ENCODE measurements at regions not wholly inside any gene's neighbourhood (a gene's known extent, or its start where the extent isn't known, plus 50 kb on each side); places are given as distances from the start of the nearest gene placed in this dataset.
"Not testable (repeated sequence)": the region's sequence is repeated elsewhere in the genome, so short reads cannot be mapped to it uniquely, and the experiment has no call there.

- Mint-ChIP-seq H3K9me3 (peaks cover 32% of the 10 kb centered on the region), H3K27me3 (peaks cover 1% of the 10 kb centered on the region), H3K4me1 (ENCODE audit: low read depth) (no peaks in the 10 kb centered on the region), H3K36me3 (ENCODE audit: low read depth) (no peaks in the 10 kb centered on the region), H3K27ac (no peak overlapping the region), H3K4me3 (no peak overlapping the region)
- intact Hi-C loops (cut with micrococcal nuclease) = no loop called here
Observed at GRCh38 chr2:105669384-105669891, 75.3 kb upstream of the NCK2 start.

DNA sequence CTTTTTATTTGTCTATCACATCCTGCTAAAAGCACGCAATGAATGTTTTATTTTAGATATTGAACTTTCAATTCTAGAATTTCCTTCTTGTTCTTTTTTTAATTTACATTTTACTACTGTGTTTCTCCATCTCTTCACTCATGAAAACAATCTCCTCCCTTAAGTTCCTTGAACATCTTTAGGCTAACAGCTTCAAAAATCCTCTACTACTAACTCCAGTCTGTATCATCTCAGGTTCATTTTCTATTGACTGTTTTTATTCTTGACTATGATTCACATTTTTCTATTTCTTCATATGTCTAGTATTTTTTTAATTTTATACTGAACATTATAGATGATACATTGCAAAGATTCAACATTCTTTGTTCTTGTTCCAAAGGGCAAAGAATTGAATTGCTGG, 79.2 kb upstream of the NCK2 start:
- H3K4me1 Mint-ChIP-seq (ENCODE audit: low read depth) = no peaks in the 10 kb centered on the region
- intact Hi-C loops (cut with micrococcal nuclease) = no loop called here
- peaks cover 1% of the 10 kb centered on the region for H3K27me3 Mint-ChIP-seq
- H3K9me3 Mint-ChIP-seq = peaks cover 32% of the 10 kb centered on the region
- H3K36me3 Mint-ChIP-seq (ENCODE audit: low read depth) = no peaks in the 10 kb centered on the region
- no peak overlapping the region for H3K4me3 Mint-ChIP-seq
- H3K27ac Mint-ChIP-seq = no peak overlapping the region

DNA sequence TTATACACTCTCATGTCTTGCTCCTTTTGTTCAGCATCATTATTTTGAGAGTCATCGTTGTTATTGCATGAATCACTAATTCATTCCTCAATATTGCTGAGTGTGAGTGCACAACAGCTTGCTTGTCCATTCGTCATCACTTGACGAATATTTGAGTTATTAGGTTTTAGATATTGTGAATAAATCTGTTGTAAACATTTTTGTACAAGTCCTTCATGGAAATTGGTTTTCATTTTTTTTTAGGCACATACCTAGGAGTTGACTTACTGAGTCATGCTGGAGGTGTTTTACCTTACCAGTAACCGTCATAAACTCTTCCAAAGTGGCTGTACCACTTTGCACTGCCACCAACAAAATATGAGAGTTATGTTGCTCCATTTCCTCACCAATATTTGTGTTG, 84.2 kb upstream of the NCK2 start:
- intact Hi-C loops (cut with micrococcal nuclease) = no loop called here
- Mint-ChIP-seq H3K9me3 (peaks cover 19% of the 10 kb centered on the region), H3K36me3 (ENCODE audit: low read depth) (no peaks in the 10 kb centered on the region), H3K4me3 (no peak overlapping the region), H3K4me1 (ENCODE audit: low read depth) (no peaks in the 10 kb centered on the region), H3K27me3 (peaks cover 1% of the 10 kb centered on the region), H3K27ac (no peak overlapping the region)

DNA sequence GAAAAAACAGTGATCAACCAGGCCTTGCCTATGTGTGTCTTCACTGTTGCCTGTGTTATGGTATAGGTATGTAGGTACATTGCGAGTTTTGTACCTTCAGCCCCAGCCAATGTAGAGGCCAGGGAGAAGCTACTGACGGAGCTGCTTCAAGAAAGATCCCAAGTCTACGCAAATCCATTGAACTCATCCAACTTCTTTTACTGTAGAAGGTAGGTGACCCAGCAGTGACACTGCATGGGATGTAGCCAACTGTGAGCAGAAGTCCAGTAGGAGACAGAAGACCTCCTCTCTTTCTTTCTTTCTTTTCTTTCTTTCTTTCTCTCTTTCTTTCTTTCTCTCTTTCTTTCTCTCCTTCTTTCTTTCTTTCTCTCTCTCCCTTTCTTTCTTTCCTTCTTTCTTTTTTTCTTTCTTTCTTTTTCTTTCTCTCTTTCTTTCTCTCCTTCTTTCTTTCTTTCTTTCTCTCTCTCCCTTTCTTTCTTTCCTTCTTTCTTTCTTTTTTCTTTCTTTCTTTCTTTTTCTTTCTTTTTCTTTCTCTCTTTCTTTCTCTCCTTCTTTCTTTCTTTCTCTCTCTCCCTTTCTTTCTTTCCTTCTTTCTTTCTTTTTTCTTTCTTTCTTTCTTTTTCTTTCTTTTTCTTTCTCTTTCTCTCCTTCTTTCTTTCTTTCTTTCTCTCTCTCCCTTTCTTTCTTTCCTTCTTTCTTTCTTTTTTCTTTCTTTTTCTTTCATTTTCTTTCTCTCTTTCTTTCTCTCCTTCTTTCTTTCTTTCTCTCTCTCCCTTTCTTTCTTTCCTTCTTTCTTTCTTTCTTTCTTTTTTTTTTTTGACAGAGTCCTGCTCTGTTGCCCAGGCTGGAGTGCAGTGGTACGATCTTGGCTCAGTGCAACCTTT, 88.7 kb upstream of the NCK2 start:
- intact Hi-C loops (cut with micrococcal nuclease); H3K4me3 Mint-ChIP-seq; H3K27me3 Mint-ChIP-seq; H3K36me3 Mint-ChIP-seq (ENCODE audit: low read depth); H3K27ac Mint-ChIP-seq; H3K4me1 Mint-ChIP-seq (ENCODE audit: low read depth): not testable (repeated sequence)
- H3K9me3 Mint-ChIP-seq = peaks cover 11% of the 10 kb centered on the region

DNA sequence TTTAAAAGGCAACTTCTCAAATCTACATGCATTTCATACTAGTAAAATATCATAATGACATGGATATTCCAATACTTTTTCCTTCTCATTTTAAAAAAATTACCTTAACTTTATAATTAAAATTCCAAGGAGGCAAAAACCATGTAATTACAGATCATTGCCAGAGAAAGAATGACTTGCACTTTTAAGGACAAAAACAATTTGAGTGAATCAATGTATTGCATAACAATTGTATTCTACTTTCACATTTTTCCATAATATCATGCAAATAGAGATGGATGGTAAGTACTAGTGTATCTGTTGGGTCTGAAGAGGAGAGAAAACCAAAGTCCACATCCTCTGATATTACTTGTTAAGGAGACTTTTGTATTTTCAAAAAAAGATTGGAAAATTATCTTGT, 89.5 kb upstream of the NCK2 start:
- H3K9me3 Mint-ChIP-seq = peaks cover 11% of the 10 kb centered on the region
- no peak overlapping the region for H3K4me3 Mint-ChIP-seq
- H3K27me3 Mint-ChIP-seq = no peaks in the 10 kb centered on the region
- H3K27ac Mint-ChIP-seq = no peak overlapping the region
- intact Hi-C loops (cut with micrococcal nuclease) = no loop called here
- no peaks in the 10 kb centered on the region for H3K4me1 Mint-ChIP-seq (ENCODE audit: low read depth)
- no peaks in the 10 kb centered on the region for H3K36me3 Mint-ChIP-seq (ENCODE audit: low read depth)

GRCh38 chr2:105654474-105655004, 90.2 kb upstream of the NCK2 start:
- intact Hi-C loops (cut with micrococcal nuclease) = no loop called here
- H3K27me3 Mint-ChIP-seq = no peaks in the 10 kb centered on the region
- H3K4me1 Mint-ChIP-seq (ENCODE audit: low read depth) = no peaks in the 10 kb centered on the region
- no peak overlapping the region for H3K4me3 Mint-ChIP-seq
- no peaks in the 10 kb centered on the region for H3K36me3 Mint-ChIP-seq (ENCODE audit: low read depth)
- H3K9me3 Mint-ChIP-seq = peaks cover 11% of the 10 kb centered on the region
- no peak overlapping the region for H3K27ac Mint-ChIP-seq

DNA sequence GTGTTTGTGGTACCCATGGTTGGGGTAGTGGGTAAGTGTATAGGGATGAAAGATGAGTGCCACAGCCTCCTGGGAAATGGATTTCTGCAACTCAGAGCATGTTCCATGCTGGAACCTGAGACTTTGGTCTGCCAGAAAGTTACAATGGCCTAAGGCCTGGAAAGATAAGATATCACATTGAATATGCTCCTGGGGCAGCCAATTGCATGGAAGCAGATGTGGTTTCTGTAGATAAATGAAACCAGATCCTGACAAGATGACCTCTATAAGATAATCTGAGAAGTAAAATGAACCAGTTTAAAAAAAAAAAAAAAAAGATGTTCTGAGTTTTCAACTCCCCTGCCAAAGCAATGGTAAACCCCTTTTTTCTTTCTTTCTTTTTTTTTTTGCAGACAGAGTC, 91.4 kb upstream of the NCK2 start:
- Mint-ChIP-seq H3K27me3 (no peaks in the 10 kb centered on the region), H3K27ac (no peak overlapping the region), H3K36me3 (ENCODE audit: low read depth) (no peaks in the 10 kb centered on the region), H3K4me1 (ENCODE audit: low read depth) (no peaks in the 10 kb centered on the region), H3K4me3 (no peak overlapping the region), H3K9me3 (peaks cover 1% of the 10 kb centered on the region)
- intact Hi-C loops (cut with micrococcal nuclease) = no loop called here

DNA sequence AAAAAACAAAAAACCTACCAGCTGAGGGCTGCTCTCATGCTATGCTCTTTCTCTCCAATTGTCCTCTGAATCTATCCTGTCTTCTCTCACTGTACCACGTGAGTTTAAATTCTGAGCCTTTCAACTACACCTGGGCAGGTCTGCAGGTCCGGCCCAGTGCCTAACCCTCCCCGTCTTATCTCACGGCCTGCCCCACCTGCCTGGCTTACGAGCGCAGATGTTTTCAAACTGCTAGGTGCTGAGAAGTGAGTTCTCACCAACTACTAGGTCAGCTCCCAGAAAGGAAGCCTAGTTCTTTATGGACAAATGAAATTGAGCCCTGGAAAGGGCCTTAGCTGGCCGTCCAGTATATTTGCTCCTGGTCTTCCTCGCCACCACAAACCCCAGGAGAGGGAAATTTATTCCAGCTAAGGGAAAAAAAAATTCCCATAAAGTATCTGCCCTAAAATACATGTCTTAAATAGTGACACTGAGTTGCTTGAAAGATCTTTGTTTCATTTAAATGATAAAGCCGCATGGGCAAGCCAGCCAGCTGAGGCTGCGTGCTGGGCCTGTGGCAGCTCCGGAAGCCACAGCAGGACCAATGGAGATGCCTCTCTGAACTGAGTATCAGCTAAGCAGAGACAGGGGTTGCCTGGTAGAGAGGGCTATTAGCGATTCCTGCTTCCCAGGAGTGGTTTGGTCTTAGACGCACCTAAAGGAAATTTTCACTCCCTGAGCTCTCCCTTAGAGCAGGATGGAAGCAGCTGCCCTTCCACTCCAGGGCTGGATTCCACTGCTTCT, 92.5 kb upstream of the NCK2 start:
- H3K4me1 Mint-ChIP-seq (ENCODE audit: low read depth) = no peaks in the 10 kb centered on the region
- no peak overlapping the region for H3K27ac Mint-ChIP-seq
- no peaks in the 10 kb centered on the region for H3K9me3 Mint-ChIP-seq
- H3K36me3 Mint-ChIP-seq (ENCODE audit: low read depth) = no peaks in the 10 kb centered on the region
- intact Hi-C loops (cut with micrococcal nuclease) = no loop called here
- no peak overlapping the region for H3K4me3 Mint-ChIP-seq
- no peaks in the 10 kb centered on the region for H3K27me3 Mint-ChIP-seq

GRCh38 chr2:105649534-105649933, 95.2 kb upstream of the NCK2 start:
- no peaks in the 10 kb centered on the region for H3K36me3 Mint-ChIP-seq (ENCODE audit: low read depth)
- H3K27ac Mint-ChIP-seq = no peak overlapping the region
- no peaks in the 10 kb centered on the region for H3K9me3 Mint-ChIP-seq
- H3K27me3 Mint-ChIP-seq = no peaks in the 10 kb centered on the region
- H3K4me3 Mint-ChIP-seq = no peak overlapping the region
- no peaks in the 10 kb centered on the region for H3K4me1 Mint-ChIP-seq (ENCODE audit: low read depth)
- intact Hi-C loops (cut with micrococcal nuclease) = no loop called here

DNA sequence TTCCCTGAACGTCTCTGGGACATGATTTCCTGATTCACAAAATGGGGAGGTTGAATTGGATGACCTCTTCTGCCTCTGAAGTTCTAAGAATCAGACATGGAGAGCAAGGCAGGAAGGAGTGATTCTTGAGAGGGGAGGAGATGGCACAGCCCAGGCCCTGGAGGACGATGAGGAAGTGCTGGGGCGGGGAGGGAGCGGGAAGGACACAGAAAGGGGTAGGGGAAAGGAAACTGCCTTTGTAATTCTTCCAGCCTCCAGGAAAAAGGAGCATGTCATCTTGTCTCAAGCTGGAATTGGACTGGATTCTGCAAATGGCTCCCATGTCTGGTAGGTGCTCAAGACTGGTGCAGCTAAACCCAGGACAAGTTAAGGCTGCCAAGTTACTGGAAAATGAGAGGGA, 97.0 kb upstream of the NCK2 start:
- Mint-ChIP-seq H3K4me1 (ENCODE audit: low read depth) (no peaks in the 10 kb centered on the region), H3K36me3 (ENCODE audit: low read depth) (no peaks in the 10 kb centered on the region), H3K27ac (no peak overlapping the region), H3K9me3 (no peaks in the 10 kb centered on the region), H3K27me3 (no peaks in the 10 kb centered on the region), H3K4me3 (no peak overlapping the region)
- intact Hi-C loops (cut with micrococcal nuclease) = no loop called here

DNA sequence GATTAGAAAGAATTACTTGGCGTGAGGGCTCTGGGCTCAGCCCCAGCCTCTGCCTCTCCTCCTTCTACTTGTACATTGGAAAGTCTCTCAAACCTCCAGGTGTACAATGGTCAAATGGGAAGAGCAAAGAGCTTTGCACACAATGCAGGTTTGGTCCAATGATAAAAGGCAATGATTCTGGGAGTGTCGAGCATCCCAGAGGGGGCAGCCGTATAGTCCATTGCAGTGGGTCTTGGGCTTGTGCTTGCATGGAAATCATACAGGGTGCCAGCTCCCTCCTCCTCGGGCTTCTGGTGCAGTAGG, 98.0 kb upstream of the NCK2 start:
- no peaks in the 10 kb centered on the region for H3K4me1 Mint-ChIP-seq (ENCODE audit: low read depth)

GRCh38 chr2:105645938-105646773, 98.6 kb upstream of the NCK2 start:
- no peak overlapping the region for H3K4me3 Mint-ChIP-seq
- no peaks in the 10 kb centered on the region for H3K9me3 Mint-ChIP-seq
- intact Hi-C loops (cut with micrococcal nuclease) = no loop called here
- no peaks in the 10 kb centered on the region for H3K4me1 Mint-ChIP-seq (ENCODE audit: low read depth)
- H3K27ac Mint-ChIP-seq = no peak overlapping the region
- no peaks in the 10 kb centered on the region for H3K36me3 Mint-ChIP-seq (ENCODE audit: low read depth)
- H3K27me3 Mint-ChIP-seq = peaks cover 1% of the 10 kb centered on the region

More for the DNA sequence above, 98.0 kb upstream of the NCK2 start:
- no peak overlapping the region for H3K4me3 Mint-ChIP-seq
- H3K9me3 Mint-ChIP-seq = no peaks in the 10 kb centered on the region
- H3K27me3 Mint-ChIP-seq = peaks cover under 1% of the 10 kb centered on the region
- no peaks in the 10 kb centered on the region for H3K36me3 Mint-ChIP-seq (ENCODE audit: low read depth)
- H3K27ac Mint-ChIP-seq = no peak overlapping the region
- intact Hi-C loops (cut with micrococcal nuclease) = no loop called here

DNA sequence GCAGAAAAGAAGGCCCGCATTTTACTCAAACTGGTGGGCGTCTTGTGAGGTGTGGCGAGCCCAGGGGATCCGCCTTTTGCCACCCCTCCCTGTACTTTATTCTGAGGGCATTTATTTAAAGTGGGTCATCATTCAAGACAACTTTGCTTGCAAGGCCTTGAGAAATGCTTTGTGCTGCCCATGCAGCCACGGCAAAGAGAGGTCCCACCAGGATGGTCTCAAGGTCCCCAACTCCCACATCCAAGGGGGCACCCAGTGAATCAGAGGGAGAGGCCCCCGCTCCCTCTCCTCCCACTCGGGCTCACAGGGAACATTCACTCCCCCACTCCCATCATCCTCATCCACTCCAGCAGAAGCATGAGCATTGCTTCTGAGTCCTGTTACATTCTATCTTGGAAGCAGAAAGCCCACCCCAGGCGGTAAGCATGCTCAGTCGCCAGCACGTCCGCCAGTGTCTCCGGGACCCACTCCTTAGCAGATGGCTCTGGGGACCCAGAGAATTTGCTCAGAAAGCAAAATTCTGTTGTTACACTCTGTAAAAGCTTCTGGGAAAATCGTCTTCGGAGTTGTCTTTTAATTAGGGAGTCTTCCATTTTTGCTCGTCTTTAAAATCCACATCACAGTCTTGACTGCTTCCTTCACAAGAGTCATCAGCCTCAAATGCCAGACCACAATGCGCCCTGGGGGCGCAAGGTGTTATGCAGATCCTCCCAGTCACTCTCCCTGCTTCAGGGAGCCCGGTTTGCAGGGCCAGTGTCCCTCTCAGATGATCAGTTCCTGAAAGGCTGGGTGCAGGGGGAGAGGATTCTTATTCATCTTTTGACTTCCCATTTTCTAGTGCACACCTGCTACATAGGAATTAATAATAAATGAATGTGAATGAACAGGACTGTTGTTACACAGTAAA, 99.4 kb upstream of the NCK2 start:
- H3K4me1 Mint-ChIP-seq (ENCODE audit: low read depth) = no peaks in the 10 kb centered on the region
- H3K4me3 Mint-ChIP-seq = no peak overlapping the region
- no peaks in the 10 kb centered on the region for H3K36me3 Mint-ChIP-seq (ENCODE audit: low read depth)
- intact Hi-C loops (cut with micrococcal nuclease) = no loop called here
- peaks cover 1% of the 10 kb centered on the region for H3K27me3 Mint-ChIP-seq
- no peaks in the 10 kb centered on the region for H3K9me3 Mint-ChIP-seq
- no peak overlapping the region for H3K27ac Mint-ChIP-seq

Data from dendritic cell treated with granulocyte-macrophage colony-stimulating factor and Interleukin-4, amounts not matched to agents 40 ng/mL and 50 ng/mL, for 4 days (primary cell).